HEK293 (cell line): ENCODE measurements at regions not wholly inside any gene's neighbourhood (a gene's known extent, or its start where the extent isn't known, plus 50 kb on each side); places are given as distances from the start of the nearest gene placed in this dataset.

Source experiments
- MEIS1 ChIP-seq: sonication (generic); formaldehyde crosslinking; IDR thresholded peaks from 2 replicates; pipeline ENCODE4 v1.8.1; 2022; ENCODE audit warnings: missing genetic modification reagents, mild to moderate bottlenecking, borderline replicate concordance
- SALL2 ChIP-seq: fragments of 450-650 bp; formaldehyde crosslinking; IDR thresholded peaks from 2 replicates; pipeline ENCODE4 v1.5.0; 2017; ENCODE audit warnings: missing biosample characterization, mild to moderate bottlenecking, missing genetic modification characterization, borderline replicate concordance
- TCF7L2 ChIP-seq: IDR thresholded peaks from 2 replicates; pipeline ENCODE4 v1.6.1; 2011; ENCODE audit warnings: low read depth, mild to moderate bottlenecking, inconsistent platforms, low read length, moderate library complexity, borderline replicate concordance
- ZBTB8A ChIP-seq: fragments of 450-650 bp; formaldehyde crosslinking; IDR thresholded peaks from 2 replicates; pipeline ENCODE4 v1.5.1; 2016; ENCODE audit warnings: missing biosample characterization, missing genetic modification characterization
- ZFHX2 ChIP-seq: fragments of 450-650 bp; formaldehyde crosslinking; conservative IDR thresholded peaks from 2 replicates; pipeline ENCODE4 v1.5.1; 2016; ENCODE audit warnings: missing biosample characterization, missing genetic modification characterization
- ZNF10 ChIP-seq: fragments of 450-650 bp; formaldehyde crosslinking; IDR thresholded peaks from 2 replicates; pipeline ENCODE4 v1.5.1; 2017; ENCODE audit warnings: missing biosample characterization, missing genetic modification characterization
- ZNF544 ChIP-seq: fragments of 450-650 bp; formaldehyde crosslinking; IDR thresholded peaks from 2 replicates; pipeline ENCODE4 v1.5.0; 2017; ENCODE audit warnings: missing biosample characterization, missing genetic modification characterization
- TF ChIP-seq, protein P1 (sequence below): fragments of 450-650 bp; formaldehyde crosslinking; IDR thresholded peaks from 2 replicates; pipeline ENCODE4 v1.5.1; 2016; ENCODE audit warnings: missing biosample characterization, missing genetic modification characterization
- TF ChIP-seq, protein P2 (sequence below): fragments of 450-650 bp; formaldehyde crosslinking; IDR thresholded peaks from 2 replicates; pipeline ENCODE4 v1.5.1; 2017; ENCODE audit warnings: missing biosample characterization, missing genetic modification characterization
- TF ChIP-seq, protein P3 (sequence below): fragments of 450-650 bp; formaldehyde crosslinking; IDR thresholded peaks from 2 replicates; pipeline ENCODE4 v1.5.1; 2016; ENCODE audit warnings: missing biosample characterization, missing genetic modification characterization

DNA sequence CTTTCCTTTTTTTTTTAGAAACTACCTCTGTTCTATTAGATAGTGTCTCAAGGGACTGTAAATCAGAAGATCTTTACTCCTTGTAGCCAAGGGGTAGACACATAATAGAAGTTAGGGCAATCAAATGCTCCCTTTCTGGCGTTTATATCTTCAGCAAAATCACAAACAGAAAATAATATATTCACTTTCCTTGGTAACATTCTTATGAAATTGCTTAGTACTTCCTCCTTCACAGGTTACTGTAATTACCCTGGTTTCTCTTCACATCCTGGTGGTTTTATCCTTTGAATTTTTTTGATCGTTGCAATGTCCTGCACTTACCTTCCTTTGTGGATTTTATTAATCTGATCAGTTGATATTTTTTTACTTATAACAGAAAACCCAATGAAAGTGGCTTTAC, 1064.9 kb downstream of the NCAM2 start:
- TF ChIP-seq, protein P1, sequence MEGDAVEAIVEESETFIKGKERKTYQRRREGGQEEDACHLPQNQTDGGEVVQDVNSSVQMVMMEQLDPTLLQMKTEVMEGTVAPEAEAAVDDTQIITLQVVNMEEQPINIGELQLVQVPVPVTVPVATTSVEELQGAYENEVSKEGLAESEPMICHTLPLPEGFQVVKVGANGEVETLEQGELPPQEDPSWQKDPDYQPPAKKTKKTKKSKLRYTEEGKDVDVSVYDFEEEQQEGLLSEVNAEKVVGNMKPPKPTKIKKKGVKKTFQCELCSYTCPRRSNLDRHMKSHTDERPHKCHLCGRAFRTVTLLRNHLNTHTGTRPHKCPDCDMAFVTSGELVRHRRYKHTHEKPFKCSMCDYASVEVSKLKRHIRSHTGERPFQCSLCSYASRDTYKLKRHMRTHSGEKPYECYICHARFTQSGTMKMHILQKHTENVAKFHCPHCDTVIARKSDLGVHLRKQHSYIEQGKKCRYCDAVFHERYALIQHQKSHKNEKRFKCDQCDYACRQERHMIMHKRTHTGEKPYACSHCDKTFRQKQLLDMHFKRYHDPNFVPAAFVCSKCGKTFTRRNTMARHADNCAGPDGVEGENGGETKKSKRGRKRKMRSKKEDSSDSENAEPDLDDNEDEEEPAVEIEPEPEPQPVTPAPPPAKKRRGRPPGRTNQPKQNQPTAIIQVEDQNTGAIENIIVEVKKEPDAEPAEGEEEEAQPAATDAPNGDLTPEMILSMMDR (tag by site-specific recombination): no peak
- TF ChIP-seq, protein P2, sequence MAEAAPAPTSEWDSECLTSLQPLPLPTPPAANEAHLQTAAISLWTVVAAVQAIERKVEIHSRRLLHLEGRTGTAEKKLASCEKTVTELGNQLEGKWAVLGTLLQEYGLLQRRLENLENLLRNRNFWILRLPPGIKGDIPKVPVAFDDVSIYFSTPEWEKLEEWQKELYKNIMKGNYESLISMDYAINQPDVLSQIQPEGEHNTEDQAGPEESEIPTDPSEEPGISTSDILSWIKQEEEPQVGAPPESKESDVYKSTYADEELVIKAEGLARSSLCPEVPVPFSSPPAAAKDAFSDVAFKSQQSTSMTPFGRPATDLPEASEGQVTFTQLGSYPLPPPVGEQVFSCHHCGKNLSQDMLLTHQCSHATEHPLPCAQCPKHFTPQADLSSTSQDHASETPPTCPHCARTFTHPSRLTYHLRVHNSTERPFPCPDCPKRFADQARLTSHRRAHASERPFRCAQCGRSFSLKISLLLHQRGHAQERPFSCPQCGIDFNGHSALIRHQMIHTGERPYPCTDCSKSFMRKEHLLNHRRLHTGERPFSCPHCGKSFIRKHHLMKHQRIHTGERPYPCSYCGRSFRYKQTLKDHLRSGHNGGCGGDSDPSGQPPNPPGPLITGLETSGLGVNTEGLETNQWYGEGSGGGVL (tag by site-specific recombination): no peak
- no peak for TF ChIP-seq ZBTB8A
- no peak for TF ChIP-seq TCF7L2
- TF ChIP-seq, protein P3, sequence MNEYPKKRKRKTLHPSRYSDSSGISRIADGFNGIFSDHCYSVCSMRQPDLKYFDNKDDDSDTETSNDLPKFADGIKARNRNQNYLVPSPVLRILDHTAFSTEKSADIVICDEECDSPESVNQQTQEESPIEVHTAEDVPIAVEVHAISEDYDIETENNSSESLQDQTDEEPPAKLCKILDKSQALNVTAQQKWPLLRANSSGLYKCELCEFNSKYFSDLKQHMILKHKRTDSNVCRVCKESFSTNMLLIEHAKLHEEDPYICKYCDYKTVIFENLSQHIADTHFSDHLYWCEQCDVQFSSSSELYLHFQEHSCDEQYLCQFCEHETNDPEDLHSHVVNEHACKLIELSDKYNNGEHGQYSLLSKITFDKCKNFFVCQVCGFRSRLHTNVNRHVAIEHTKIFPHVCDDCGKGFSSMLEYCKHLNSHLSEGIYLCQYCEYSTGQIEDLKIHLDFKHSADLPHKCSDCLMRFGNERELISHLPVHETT (tag by site-specific recombination): no peak
- TF ChIP-seq SALL2 (tag by site-specific recombination): no peak
- TF ChIP-seq ZNF10: no peak
- no peak for TF ChIP-seq ZNF544 (tag by site-specific recombination)
- TF ChIP-seq ZFHX2 (tag by site-specific recombination): no peak
- TF ChIP-seq MEIS1 (CRISPR knock-in tag): no peak
